Esophagus squamous epithelium (tissue), 5 donors: ENCODE measurements at regions not wholly inside any gene's neighbourhood (a gene's known extent, or its start where the extent isn't known, plus 50 kb on each side); places are given as distances from the start of the nearest gene placed in this dataset.

Source experiments
- DNase-seq: peaks from one replicate; lab custom pipeline; 2025; lab: John Stamatoyannopoulos, UW
- H3K27ac ChIP-seq, 4 donors: fragments of 200-600 bp; sonication (generic); one replicate each; pipeline ENCODE4 v1.5.1; 2016 to 2019; ENCODE audit warnings: mild to moderate bottlenecking in 1 of 4
- H3K27me3 ChIP-seq, 4 donors: fragments of 200-600 bp; sonication (generic); 1 replicate in 3 of 4; 2 replicates in 1 of 4; pipeline versions ENCODE4 v1.5.1 to v1.6.0; 2017 to 2021; ENCODE audit warnings: antibody characterized with exemption in 1 of 4
- H3K36me3 ChIP-seq, 3 donors: fragments of 200-600 bp; sonication (generic); one replicate each; pipeline ENCODE4 v1.5.1; 2016 to 2019
- H3K4me1 ChIP-seq, 3 donors: fragments of 200-600 bp; sonication (generic); one replicate each; pipeline ENCODE4 v1.5.1; 2017 to 2019
- H3K4me3 ChIP-seq, 4 donors: fragments of 200-600 bp; sonication (generic); 1 replicate in 3 of 4; 2 replicates in 1 of 4; pipeline ENCODE4 v1.5.1; 2016 to 2019; ENCODE audit warnings: mild to moderate bottlenecking in 2 of 4, moderate library complexity in 1 of 4
- H3K9me3 ChIP-seq, 3 donors: fragments of 200-600 bp; sonication (generic); one replicate each; pipeline ENCODE4 v1.5.1; 2016 to 2019
- POLR2A ChIP-seq, 4 donors: fragments of 450-650 bp; IDR thresholded peaks; one replicate each; pipeline ENCODE4 v1.6.1; 2017; ENCODE audit warnings: antibody characterized with exemption in 4 of 4, mild to moderate bottlenecking in 4 of 4, moderate library complexity in 3 of 4
- WGBS, 2 donors: methylation state at CpG; one replicate each; pipeline ENCODE4 v1.1.5; 2018; 5-methylcytosine and 5-hydroxymethylcytosine counted together
- intact Hi-C: fragments of 100-400 bp; cut with DNase I; formaldehyde crosslinking; loops from one replicate; pipeline ENCODE4 v1.15.0; 2022
- TF ChIP-seq, protein P1 (sequence below), 6 experiments: fragments of 450-650 bp in 4 of 6; fragments of 200-600 bp in 2 of 6; sonication (generic) in 2 of 6; IDR thresholded peaks; one replicate each; pipeline ENCODE4 v1.5.1; 2016 to 2019; ENCODE audit warnings: antibody characterized with exemption in 6 of 6, mild to moderate bottlenecking in 4 of 6, moderate library complexity in 4 of 6
- donor health status: DM: yes; HTN: yes; CAD: no.

DNA sequence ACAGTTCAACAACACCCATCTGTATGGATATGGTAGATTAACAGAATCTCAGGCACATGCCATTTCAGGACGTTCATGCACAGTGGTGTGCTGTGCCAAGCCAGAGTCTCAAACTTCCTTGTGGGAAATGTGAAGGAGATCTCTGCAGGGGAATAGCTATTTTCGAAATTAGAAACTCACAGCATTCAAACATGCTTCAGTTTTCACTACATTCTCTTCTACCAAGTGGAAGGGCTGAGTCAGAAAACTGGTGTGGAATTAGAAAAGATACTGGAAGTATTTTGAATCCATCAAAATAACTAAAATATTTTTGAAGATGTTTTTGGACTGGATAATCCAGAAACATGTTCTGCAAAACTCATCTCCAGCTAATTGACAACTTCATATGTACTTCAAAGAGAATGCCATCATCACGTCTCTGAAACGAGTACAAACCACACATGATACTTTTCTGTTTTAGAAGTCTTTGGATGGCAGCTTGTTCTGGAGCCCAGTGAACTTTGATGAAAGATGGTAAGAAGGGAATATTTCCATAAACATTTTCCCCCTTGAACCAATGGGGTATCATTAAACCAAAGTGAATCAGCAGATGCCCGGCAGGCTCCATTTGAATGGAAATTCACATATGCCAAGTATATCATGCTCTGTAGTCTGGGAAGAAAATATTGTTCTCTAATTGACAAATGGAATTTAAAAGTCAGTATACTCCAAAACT is 616.3 kb upstream of the IGFBP3 start:
- Histone ChIP-seq H3K36me3 (no peaks in the 10 kb centered on the region), H3K4me1 (peaks cover 0 to 3% (median 0%) of the 10 kb centered on the region in 3 donors), H3K27ac (peak overlapping the region in 1 of 4 donors; percentile 29), H3K4me3 (no peak overlapping the region), H3K27me3 (no peaks in the 10 kb centered on the region), H3K9me3 (no peaks in the 10 kb centered on the region)
- no peak for DNase-seq
- 56 to 63% methylated on average over 5 of the region's 5 CpGs for WGBS, 2 donors
- intact Hi-C loops = no loop called here
- TF ChIP-seq, protein P1, sequence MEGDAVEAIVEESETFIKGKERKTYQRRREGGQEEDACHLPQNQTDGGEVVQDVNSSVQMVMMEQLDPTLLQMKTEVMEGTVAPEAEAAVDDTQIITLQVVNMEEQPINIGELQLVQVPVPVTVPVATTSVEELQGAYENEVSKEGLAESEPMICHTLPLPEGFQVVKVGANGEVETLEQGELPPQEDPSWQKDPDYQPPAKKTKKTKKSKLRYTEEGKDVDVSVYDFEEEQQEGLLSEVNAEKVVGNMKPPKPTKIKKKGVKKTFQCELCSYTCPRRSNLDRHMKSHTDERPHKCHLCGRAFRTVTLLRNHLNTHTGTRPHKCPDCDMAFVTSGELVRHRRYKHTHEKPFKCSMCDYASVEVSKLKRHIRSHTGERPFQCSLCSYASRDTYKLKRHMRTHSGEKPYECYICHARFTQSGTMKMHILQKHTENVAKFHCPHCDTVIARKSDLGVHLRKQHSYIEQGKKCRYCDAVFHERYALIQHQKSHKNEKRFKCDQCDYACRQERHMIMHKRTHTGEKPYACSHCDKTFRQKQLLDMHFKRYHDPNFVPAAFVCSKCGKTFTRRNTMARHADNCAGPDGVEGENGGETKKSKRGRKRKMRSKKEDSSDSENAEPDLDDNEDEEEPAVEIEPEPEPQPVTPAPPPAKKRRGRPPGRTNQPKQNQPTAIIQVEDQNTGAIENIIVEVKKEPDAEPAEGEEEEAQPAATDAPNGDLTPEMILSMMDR (IDR thresholded peaks at IDR 0.05) = no peak
- no peak for TF ChIP-seq POLR2A (IDR thresholded peaks at IDR 0.05)

DNA sequence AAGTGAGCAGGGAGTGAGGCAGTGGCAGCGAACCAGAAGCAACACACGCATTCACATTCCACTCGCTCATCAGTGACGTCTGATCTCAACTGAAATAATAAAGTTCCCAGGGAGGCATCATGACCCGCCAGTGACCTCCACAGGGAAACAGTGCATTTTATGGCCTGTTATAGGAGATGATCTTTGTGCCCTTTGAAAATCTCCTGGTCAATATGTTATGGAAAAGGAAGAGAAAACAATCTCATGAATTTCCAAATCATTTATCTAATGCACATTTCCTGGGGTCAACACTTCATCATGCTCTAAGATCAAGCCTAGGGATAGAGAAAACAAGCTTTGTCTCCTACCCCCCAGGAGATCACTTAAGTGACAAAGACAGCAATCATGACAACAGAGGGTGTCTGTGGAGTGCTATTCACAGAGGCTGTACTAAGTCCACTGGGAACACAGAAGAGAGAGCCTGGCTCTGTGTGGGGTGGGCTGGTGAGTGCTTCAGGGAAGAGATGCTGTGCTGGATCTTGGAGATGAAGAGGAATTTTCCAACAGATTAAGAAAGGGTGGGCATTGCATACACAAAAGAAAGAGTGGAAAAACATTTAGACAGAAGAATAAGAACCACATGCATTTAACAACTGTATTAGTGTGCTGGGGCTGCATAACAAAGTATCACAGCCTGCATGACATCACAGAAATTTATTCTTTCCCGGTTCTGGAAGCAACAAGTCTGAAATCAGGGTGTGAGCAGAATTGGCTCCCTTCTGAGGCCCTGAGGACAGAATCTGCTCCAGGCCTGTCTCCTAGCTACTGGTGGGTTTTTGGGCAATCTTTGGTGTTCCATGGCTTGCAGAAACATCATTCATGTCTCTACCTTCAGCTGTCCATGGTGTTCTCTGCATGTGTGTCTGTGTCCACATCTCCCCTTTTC is 613.9 kb upstream of the IGFBP3 start:
- DNase-seq = no peak
- Histone ChIP-seq H3K9me3 (no peaks in the 10 kb centered on the region), H3K4me1 (peaks cover 0 to 3% (median 0%) of the 10 kb centered on the region in 3 donors), H3K36me3 (no peaks in the 10 kb centered on the region), H3K27me3 (no peaks in the 10 kb centered on the region), H3K27ac (peak overlapping the region in 1 of 4 donors; percentile 0), H3K4me3 (no peak overlapping the region)
- no peak for TF ChIP-seq POLR2A (IDR thresholded peaks at IDR 0.05)
- TF ChIP-seq, protein P1 (IDR thresholded peaks at IDR 0.05) = no peak
- WGBS, 2 donors = 60 to 81% methylated on average over 6 of the region's 6 CpGs
- intact Hi-C loops = no loop called here

DNA sequence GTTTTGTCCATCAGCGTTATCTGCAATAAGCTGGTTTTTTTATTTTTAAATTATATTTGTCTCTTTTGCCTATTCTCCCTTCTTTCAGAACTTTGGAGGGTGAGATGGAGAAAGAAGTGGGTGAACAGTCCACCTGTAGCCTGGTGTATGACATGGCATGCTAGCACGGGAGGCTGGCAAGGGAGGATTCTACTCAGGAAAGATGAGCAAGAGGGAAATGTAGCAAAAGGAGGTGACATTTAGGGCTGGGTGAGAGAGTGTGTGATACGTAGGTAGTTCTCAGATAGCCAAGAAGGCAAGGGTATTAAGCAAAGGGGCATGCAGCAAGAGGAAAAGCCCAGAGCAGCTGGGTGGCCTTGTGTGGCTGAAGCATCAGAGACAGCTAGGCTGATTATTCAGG is 612.9 kb upstream of the IGFBP3 start:
- Histone ChIP-seq H3K4me1 (peaks cover 0 to 3% (median 0%) of the 10 kb centered on the region in 3 donors), H3K27ac (peak overlapping the region in 1 of 4 donors; percentile 32), H3K9me3 (no peaks in the 10 kb centered on the region), H3K36me3 (no peaks in the 10 kb centered on the region), H3K4me3 (no peak overlapping the region), H3K27me3 (no peaks in the 10 kb centered on the region)
- DNase-seq = no peak
- intact Hi-C loops = no loop called here
- no peak for TF ChIP-seq POLR2A (IDR thresholded peaks at IDR 0.05)
- 64 to 93% methylated on average over 3 of the region's 3 CpGs for WGBS, 2 donors

DNA sequence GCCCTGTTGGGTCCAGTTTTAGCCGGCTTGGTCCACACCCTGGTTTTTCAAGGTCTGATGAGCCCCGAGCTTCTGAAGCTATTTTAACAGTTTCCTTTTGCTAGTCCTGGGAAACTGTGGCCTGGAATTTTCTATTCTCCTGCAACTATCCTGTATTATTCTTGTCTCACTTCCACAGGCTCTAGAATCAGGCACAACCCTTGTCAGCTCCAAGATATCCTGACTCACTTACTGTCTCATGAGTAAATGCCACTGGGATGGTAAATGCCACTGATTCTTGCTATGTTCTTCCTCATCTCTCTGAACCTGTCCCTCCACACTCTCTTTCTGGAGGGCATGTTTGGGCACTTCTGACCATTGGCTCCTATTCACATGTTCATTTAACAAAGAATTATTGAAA is 611.5 kb upstream of the IGFBP3 start:
- no peak overlapping the region for H3K4me3 ChIP-seq
- H3K4me1 ChIP-seq = peaks cover 0 to 3% (median 0%) of the 10 kb centered on the region in 3 donors
- TF ChIP-seq, protein P1 (IDR thresholded peaks at IDR 0.05) = no peak
- no peak for TF ChIP-seq POLR2A (IDR thresholded peaks at IDR 0.05)
- intact Hi-C loops = no loop called here
- 75 to 78% methylated on average over 2 of the region's 2 CpGs for WGBS, 2 donors
- no peaks in the 10 kb centered on the region for H3K36me3 ChIP-seq
- DNase-seq = no peak
- no peaks in the 10 kb centered on the region for H3K9me3 ChIP-seq
- H3K27ac ChIP-seq = peak overlapping the region in 1 of 4 donors; percentile 30
- no peaks in the 10 kb centered on the region for H3K27me3 ChIP-seq

DNA sequence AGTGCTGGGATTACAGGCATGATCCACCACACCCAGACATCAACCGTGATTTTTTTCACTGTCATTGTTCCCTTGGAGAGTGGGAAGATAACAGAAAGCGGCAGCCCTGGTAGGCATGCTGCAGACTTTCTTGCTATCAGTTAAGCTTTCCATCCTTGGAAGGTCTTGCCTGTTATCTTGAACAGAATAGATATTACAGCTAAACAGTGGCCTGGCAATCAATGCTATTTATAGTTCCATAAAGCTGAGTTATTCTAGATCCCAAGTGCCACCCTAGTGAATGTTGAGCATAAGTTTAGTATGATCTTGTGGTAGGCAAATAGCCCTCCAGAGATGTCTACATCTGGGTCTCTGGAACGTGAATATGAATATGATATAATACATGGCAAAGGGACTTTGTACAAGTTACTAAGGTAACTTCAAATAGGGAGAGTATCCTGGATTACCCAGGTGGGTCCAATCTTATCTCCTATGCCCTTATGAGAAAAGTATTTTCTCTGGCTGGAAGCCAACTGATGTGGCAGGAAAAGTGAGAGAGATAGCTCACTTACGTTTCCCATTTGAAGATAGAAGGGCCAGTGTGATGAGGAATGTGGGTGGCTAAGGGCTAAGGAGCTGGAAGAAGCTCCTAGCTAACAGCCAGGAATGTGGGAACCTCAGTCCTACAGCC is 609.1 kb upstream of the IGFBP3 start:
- Histone ChIP-seq H3K36me3 (no peaks in the 10 kb centered on the region), H3K9me3 (no peaks in the 10 kb centered on the region), H3K27me3 (no peaks in the 10 kb centered on the region), H3K27ac (peak overlapping the region in 2 of 4 donors; percentile 28 to 62), H3K4me1 (peaks cover 0 to 3% (median 0%) of the 10 kb centered on the region in 3 donors), H3K4me3 (no peak overlapping the region)
- no peak for TF ChIP-seq POLR2A (IDR thresholded peaks at IDR 0.05)
- TF ChIP-seq, protein P1 (IDR thresholded peaks at IDR 0.05) = no peak
- no peak for DNase-seq
- 72 to 83% methylated on average over 4 of the region's 4 CpGs for WGBS, 2 donors
- intact Hi-C loops = no loop called here
